Activated CD4-positive, alpha-beta T cell treated with anti-CD3 and anti-CD28 coated beads, Interleukin-2, amount 50 U/mL, for 1 hour (primary cell): ENCODE measurements at regions not wholly inside any gene's neighbourhood (a gene's known extent, or its start where the extent isn't known, plus 50 kb on each side); places are given as distances from the start of the nearest gene placed in this dataset.

Experiments
- DNase-seq: peaks from one replicate; pipeline ENCODE4 v3.0.0-alpha.2; 2020

DNA sequence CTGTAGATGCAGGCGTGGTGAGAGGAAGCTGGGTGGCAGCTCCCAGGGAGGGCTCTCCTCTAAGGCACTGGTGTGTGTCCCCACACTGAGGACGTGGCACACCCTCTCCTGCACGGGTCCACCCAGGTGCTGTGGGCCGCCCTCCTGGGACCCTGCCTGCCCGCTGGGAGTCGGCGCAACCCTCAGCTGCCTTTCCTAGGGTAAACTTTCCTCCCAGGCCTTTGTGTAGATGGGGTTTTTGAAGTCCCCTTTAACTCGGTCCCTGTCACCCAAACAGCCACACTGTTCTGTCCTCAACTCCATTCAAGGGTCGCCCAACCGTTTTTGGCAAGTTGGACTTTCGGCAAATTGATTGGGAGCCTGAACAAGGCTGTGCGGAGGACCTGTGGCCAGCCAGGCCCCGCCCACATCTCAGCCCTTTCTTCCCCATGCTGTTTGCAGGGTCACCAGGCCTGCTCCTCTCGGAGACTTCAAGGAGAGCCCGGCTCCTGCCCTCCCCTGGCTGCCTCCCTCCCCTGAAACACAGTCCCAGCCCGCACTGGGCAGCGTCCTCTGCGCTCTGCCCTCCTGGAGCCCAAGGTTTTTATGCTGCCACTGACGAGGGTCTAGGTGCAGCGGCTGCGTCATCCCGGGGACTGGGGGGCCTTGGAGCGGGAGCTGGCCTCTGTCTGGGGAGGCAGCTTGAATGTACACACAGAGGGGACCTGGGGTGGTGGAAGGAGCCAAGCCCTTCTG, 1126.2 kb downstream of the BRD1 start:
- no peak for DNase-seq

DNA sequence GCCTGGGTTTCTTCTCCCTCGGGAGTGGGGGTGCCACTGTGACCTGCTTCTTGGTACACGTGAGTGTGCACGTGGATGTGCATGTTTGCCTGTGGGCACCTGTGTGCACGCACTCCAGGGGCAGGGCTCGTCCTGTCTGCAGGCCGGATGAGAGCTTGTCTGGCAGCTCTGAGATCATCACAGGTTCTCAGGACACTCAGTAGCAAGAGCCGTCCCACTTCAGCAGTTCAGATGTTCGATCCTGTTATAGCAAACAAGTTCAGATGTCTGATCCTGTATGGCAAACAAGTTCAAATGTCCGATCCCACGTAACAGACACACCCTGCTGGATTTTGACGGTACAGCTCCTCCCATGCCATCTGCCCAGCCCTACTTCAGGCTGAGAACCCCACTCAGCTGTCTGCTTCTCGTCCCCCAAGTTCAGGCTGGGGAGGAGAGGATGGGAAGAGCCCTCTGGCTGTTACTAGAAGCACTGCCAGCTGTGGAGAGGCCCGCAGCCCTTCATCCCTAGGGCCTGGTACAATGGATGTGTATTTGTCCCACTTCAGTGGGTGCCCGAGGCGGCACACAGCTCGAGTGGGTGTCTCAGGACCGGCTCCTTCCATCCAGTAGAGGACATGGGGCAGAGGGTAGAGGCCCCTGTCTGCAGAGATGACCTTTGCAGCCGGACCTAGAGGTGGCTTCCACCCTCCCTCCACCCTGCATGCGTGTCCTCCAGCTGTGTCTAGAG, 1126.9 kb downstream of the BRD1 start:
- no peak for DNase-seq

DNA sequence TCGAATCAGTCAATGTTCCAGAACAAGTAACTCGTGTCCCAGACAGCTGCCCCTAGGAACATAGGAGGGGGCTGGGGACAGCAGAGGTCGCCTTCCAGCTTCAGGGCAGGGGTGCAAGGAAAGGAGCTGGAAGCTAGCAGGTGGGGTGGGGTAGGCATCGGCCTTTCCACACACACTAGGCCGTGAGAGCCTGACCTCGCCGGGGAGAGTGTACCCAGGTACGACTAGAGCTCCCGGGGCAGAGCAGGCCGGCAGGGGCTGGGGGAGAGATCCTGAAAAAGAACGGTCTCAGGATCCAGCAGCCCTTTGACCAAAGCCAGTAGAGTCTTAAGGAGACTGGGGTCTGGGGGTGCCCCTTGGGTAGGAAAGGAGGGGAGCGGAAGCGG, 1127.5 kb downstream of the BRD1 start:
- DNase-seq = no peak

DNA sequence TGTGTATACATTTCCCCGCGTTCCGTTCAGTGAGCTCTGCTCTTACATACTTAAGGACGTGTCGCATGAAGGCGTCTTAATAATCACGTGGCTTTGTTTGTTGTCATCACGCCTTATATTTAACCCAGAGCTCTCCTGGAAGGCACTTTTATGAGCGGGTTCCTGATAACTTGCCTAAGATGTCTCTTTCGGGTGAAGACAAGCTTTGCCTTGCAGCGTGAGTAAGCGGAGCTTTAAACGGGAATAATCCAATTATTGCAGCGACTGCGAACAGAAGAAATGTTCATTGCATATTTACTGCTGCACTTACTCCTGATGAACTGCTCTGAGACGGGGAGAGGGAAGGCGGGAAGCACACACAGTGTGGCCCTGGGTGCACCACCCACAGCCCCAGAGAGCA, 1128.2 kb downstream of the BRD1 start:
- no peak for DNase-seq

DNA sequence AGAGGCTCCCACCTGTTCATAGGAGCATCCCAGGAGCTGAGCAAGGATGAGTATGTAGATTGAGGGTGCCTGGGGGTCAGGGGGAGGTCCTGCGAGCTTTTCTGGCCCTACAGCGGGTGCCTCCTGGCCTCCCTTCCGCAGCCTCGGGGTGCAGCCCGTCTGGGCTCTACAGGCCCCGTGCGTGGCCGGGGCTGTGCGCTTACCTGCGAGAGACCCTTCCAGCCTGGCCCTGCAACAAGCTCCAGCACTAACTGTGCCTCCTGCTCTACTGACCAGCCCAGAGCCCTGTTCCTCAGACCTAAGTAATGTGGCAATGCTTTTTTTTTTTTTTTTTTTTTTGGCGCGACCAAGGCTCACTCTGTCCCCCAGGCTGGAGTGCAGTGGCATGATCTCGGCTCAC, 1129.1 kb downstream of the BRD1 start:
- DNase-seq = no peak

- no peak for DNase-seq
Measured at GRCh38 chr22:48697694-48698276, 1129.9 kb downstream of the BRD1 start.

GRCh38 chr22:48697223-48697622, 1130.5 kb downstream of the BRD1 start:
- DNase-seq = no peak

DNA sequence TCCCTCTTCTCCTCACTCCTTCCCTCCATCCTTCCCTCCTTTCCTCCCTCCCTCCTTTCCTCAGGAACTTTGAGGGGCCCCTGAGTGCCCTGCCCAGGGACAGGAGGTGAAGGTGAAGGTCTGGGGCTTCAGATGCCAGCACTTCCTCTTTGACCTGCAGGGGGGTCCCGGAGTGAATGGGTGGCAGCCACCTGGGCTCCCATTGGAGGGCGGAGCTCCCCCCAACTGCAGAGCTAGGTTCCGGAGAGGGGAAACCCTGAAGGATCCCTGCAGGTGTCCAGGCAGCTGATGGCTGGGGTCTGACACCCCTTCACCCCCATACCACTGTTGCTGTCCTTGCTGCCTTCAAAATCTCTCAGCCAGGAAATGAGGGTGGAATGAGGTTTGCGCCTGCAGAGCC, 1131.3 kb downstream of the BRD1 start:
- DNase-seq = no peak

DNA sequence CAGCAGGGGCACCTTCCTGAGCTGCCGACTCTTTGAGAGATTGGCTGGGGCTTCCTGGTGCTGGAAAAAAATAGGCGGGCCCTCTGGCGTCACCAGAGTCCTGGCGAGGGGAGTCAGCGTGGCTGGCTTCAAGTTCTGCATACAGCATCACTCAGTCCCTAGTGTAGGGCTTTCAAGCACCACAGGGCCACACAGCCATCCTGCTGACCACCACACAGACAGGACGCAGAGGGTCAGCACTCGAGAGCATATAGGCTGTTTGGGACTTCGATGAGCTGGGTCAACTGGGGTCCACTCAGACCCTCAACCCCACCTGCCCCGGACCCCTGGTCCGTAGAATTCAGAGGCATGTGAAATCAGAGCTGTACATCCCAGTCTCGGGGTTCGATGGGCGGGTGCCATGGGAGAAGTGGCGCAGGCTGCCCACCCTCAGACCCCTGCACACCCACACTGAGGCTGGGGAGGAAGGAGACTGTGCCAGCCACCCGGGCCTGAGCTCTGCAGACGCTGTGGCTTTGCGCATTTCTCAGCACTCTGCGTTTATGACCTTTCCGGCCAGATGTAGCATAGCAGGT, 1131.9 kb downstream of the BRD1 start:
- DNase-seq = no peak

GRCh38 chr22:48695251-48695650, 1132.4 kb downstream of the BRD1 start:
- no peak for DNase-seq

GRCh38 chr22:48694296-48694883, 1133.3 kb downstream of the BRD1 start:
- no peak for DNase-seq

GRCh38 chr22:48693377-48694135, 1134.1 kb downstream of the BRD1 start:
- no peak for DNase-seq

GRCh38 chr22:48692734-48693376, 1134.8 kb downstream of the BRD1 start:
- DNase-seq = no peak

GRCh38 chr22:48691431-48691851, 1136.2 kb downstream of the BRD1 start:
- DNase-seq = no peak

DNA sequence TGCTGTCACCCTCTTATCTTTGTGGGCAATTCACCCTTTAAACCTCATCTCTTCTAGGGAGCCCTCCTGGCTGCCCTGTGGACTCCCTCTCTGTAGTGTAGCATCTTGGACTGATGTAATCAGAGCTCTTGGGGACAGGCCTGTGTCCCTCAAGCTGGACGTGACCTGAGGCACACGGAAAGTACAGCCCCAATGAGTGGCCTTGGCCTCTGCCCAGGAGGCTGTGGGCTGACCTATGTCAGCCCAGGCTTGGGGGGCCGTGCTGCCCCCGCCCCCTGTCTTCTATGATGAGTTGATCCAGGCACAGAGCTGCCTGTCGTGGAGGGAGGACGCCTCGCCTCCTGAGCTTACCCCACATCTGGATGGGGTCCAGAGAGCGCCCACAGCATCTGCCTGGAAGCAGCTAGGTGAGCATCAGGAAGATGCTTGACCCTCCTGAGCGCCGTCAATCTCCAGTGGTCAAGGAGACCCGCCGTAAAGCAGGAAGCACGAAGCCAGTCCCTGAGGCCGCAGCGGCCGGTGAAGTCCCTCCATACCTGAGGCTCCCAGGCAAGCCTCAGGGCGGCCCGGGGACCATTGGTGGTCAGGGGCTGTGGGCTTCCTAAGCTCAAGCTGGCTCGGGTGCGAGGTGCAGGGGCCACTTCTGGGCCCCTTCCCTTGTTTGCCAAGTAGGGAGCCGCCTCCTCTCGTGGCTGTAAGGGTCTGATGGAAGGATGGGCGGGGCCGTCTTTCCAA, 1136.9 kb downstream of the BRD1 start:
- no peak for DNase-seq

DNA sequence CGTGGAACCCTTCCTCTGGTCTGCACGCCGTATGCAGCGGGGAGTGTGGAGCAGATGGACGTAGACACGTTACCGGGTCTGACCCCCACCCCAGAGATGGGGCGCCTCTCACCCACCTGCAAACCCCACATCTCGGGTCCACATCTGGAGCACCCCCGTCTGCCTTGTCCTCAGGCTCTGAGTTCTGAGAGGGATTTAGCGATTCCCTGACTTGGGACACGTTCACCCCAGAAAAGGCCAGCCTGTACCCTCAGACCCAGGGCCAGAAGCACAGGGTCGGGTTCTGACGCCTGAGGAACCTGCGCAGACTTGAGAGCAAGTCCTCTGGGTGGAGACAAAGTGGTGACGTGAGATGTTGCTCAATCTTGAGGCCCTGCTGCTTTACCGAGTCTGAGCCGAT, 1138.5 kb downstream of the BRD1 start:
- DNase-seq = no peak

DNA sequence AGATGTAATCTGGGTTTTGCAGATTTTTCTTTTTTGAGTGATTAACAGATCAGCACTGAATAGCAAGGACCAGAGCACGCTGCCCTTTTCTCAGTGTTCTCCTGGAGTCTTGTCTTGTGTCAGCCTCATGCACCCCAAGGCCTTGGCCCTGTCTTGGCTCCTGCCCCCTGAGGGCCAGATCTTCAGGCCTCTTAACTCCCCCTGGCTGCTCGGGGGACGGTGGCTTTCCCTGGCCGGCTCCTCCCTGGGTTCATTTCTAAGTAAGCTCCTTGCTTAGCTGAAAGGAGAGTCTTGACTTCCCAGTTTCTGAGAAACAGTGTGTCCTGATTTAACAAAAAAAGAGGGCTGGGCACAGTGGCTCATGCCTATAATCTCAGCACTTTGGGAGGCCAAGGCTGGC, 1139.3 kb downstream of the BRD1 start:
- no peak for DNase-seq

DNA sequence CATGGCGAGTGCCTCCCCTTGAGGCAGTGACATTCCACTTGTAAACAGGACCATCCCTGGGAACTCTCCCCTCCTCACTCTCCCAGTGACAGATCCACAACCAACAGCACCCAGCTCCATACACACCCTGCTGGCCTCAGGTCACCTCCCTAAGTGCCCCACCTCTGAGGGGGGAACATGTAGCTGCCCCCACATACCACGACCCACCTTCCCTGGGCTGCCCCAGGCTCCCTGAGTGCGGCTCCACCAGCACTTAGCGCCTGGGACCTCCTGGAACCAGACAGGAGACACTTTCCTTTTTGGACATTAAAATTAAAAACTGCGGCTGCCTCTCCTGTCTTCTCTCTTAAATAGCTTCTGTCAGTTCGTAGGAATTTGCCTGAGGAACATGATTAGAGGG, 1140.1 kb downstream of the BRD1 start:
- no peak for DNase-seq

DNA sequence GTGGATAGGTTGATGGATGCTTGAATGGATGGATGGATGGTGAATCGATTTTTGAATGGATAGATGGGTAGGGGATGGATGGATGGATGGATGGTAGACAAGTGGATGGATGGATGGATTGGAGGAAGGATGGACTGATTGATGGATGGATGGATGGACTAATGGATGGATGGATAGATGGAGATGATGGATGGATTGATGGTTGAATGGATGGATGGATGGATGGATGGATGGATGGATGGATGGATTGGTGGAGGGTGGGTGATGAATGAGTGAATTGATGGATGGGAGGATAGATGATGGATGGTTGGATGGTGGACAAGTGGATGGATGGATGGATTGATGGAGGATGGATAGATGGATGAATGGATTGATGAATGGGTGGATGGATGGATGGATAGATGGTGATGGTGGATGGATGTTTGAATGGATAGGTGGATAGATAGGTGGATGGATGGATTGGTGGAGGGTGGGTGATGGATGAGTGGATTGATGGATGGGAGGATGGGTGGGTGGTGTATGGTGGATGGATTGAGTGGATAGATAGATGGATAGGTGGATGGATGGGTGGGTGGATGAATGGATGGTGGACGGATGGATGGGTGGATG, 1140.9 kb downstream of the BRD1 start:
- DNase-seq = no peak

DNA sequence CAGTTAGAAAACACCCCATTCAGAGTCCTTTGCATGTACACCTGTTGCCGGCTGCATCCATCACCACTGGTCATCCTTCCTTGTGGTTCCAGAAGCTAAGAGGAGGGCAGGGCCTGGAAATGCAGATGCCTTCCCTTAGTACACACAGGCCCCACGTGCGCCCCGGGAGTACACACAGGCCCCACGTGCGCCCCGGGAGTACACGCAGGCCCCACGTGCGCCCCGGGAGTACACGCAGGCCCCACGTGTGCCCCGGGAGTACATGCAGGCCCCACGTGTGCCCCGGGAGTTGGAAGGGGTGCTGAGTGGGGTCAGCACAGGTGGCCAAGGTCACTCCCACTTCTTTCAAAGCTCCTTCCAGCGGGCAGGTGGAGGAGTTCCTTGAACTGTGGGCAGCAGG, 1141.9 kb downstream of the BRD1 start:
- DNase-seq = no peak

DNA sequence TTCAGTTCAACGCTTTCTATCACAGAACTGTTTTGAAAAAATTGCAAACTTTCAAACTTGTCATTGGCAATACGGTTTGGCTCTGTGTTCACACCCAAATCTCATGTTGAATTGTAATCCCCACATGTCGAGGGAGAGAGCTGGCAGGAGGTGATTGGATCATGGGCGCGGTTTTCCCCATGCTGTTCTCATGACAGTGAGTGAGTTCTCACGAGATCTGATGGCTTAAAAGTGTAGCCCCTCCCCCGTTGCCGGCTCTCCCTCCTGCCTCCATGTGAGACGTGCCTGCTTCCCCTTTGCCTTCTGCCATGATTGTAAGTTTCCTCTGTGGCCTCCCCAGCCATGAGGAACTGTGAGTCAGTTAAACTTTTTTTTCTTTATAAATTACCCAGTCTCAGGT, 1144.0 kb downstream of the BRD1 start:
- no peak for DNase-seq
